ENCODE measurements at regions not wholly inside any gene's neighbourhood (a gene's known extent, or its start where the extent isn't known, plus 50 kb on each side); places are given as distances from the start of the nearest gene placed in this dataset.

- TF ChIP-seq, protein P1, sequence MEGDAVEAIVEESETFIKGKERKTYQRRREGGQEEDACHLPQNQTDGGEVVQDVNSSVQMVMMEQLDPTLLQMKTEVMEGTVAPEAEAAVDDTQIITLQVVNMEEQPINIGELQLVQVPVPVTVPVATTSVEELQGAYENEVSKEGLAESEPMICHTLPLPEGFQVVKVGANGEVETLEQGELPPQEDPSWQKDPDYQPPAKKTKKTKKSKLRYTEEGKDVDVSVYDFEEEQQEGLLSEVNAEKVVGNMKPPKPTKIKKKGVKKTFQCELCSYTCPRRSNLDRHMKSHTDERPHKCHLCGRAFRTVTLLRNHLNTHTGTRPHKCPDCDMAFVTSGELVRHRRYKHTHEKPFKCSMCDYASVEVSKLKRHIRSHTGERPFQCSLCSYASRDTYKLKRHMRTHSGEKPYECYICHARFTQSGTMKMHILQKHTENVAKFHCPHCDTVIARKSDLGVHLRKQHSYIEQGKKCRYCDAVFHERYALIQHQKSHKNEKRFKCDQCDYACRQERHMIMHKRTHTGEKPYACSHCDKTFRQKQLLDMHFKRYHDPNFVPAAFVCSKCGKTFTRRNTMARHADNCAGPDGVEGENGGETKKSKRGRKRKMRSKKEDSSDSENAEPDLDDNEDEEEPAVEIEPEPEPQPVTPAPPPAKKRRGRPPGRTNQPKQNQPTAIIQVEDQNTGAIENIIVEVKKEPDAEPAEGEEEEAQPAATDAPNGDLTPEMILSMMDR (IDR thresholded peaks at IDR 0.05; ENCODE audit: poor library complexity, severe bottlenecking): no peak
- TF ChIP-seq REST (IDR thresholded peaks at IDR 0.05; ENCODE audit: borderline replicate concordance) (no peak), POLR2AphosphoS5 (IDR thresholded peaks at IDR 0.05) (no peak), RAD21 (conservative IDR thresholded peaks at IDR 0.05) (no peak), EP300 (conservative IDR thresholded peaks at IDR 0.05; ENCODE audit: poor library complexity, severe bottlenecking) (no peak), EZH2 (IDR thresholded peaks at IDR 0.05; ENCODE audit: borderline replicate concordance, insufficient read depth, low read length, poor library complexity, severe bottlenecking) (no peak), TAF1 (IDR thresholded peaks at IDR 0.05; ENCODE audit: low read depth) (no peak)
Measured at GRCh38 chr1:80241566-80241965, 1235.0 kb upstream of the ADGRL4 start.

All from neural cell (in vitro differentiated cells).